Caco-2 (cell line): ENCODE measurements at regions not wholly inside any gene's neighbourhood (a gene's known extent, or its start where the extent isn't known, plus 50 kb on each side); places are given as distances from the start of the nearest gene placed in this dataset.

Experiments used
- BruUV-seq: library from RNA; stranded (reverse); fragments of 400-500 nt; replicated peaks from 2 replicates; lab custom pipeline; 2021; lab: Mats Ljungman, UMichigan
- CTCF ChIA-PET: fragments of 300-600 bp; sonication (Branson Sonifier 250); formaldehyde crosslinking; loops from one replicate; lab custom pipeline; 2022; ENCODE audit warnings: antibody characterized with exemption; lab: Charles Lee
- POLR2A ChIA-PET: fragments of 300-600 bp; sonication (Branson Sonifier 250); formaldehyde crosslinking; loops from one replicate; lab custom pipeline; 2022; ENCODE audit warnings: antibody characterized with exemption; lab: Charles Lee
- DNase-seq, 2 experiments: peaks; one replicate each; pipeline versions ENCODE4 v3.0.0 to v3.0.0-alpha.2; 2020 to 2022
- H3K27me3 ChIP-seq: replicated peaks from 2 replicates; pipeline ENCODE4 v1.6.0; 2011; ENCODE audit warnings: low read length; ENCODE audit not compliant: control insufficient read depth, insufficient read depth
- H3K36me3 ChIP-seq: 2 replicates; pipeline ENCODE4 v1.5.1; 2011; ENCODE audit warnings: low read length; ENCODE audit not compliant: control insufficient read depth, insufficient read depth
- H3K4me1 ChIP-seq: fragments of 250-450 bp; sonication (Bioruptor Pico); 2 replicates; pipeline ENCODE4 v1.5.1; 2020; ENCODE audit warnings: mild to moderate bottlenecking
- H3K4me3 ChIP-seq: 2 replicates; pipeline ENCODE4 v1.5.1; 2011; ENCODE audit warnings: low read depth, mild to moderate bottlenecking, control low read depth, low read length
- H3K9me3 ChIP-seq: fragments of 250-450 bp; sonication (Bioruptor Pico); 2 replicates; pipeline ENCODE4 v1.5.1; 2020; ENCODE audit warnings: mild to moderate bottlenecking, moderate library complexity
- H3K27ac Mint-ChIP-seq: one replicate; pipeline ENCODE4 v1.8.0; 2022; ENCODE audit warnings: mixed read lengths; ENCODE audit not compliant: unreplicated experiment
- H3K27me3 Mint-ChIP-seq: one replicate; pipeline ENCODE4 v1.8.0; 2022; ENCODE audit warnings: mixed read lengths; ENCODE audit not compliant: insufficient read depth, unreplicated experiment
- H3K36me3 Mint-ChIP-seq: one replicate; pipeline ENCODE4 v1.8.0; 2022; ENCODE audit warnings: mild to moderate bottlenecking, mixed read lengths; ENCODE audit not compliant: insufficient read depth, unreplicated experiment
- H3K4me1 Mint-ChIP-seq: one replicate; pipeline ENCODE4 v1.8.0; 2022; ENCODE audit warnings: low read depth, mixed read lengths; ENCODE audit not compliant: unreplicated experiment
- H3K4me3 Mint-ChIP-seq: one replicate; pipeline ENCODE4 v1.8.0; 2022; ENCODE audit warnings: mild to moderate bottlenecking, moderate library complexity, mixed read lengths; ENCODE audit not compliant: unreplicated experiment
- H3K9me3 Mint-ChIP-seq: one replicate; pipeline ENCODE4 v1.8.0; 2022; ENCODE audit warnings: mixed read lengths; ENCODE audit not compliant: unreplicated experiment
- CTCF ChIP-seq, 2 experiments: fragments of 200-600 bp in 1 of 2; IDR thresholded peaks; 1 replicate in 1 of 2; 2 replicates in 1 of 2; pipeline versions ENCODE4 v1.5.1 to v1.8.0; 2011 to 2022; ENCODE audit warnings: antibody characterized with exemption in 1 of 2, control low read depth in 1 of 2, inconsistent platforms in 1 of 2, low read depth in 1 of 2, low read length in 1 of 2, mild to moderate bottlenecking in 1 of 2, moderate library complexity in 1 of 2; ENCODE audit not compliant: insufficient read depth in 1 of 2, severe bottlenecking in 1 of 2, unreplicated experiment in 1 of 2
- intact Hi-C: fragments of 100-400 bp; cut with micrococcal nuclease; formaldehyde crosslinking; loops from one replicate; pipeline ENCODE4 v1.10.0; 2022; ENCODE audit not compliant: unreplicated experiment

DNA sequence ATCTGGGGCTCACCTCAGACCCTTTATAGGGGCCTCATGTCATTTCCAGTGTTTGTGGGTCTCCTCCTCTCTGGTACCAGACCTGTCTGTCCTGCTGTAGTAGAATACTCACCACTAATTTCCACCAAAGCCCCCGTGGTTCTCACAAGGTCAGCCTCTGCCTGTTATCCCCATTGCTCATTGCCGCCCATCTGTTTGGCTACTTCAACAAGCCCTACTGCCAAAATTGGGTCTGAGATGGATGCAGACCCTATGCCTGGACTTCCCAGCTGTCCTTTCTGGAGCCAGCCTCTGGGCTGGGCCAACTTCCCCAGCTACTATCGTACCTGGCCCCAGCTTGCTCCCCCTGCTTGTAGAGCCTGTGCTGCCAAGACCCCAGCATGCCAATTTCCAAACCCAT lies 152.1 kb upstream of the ISX start:
- Mint-ChIP-seq H3K9me3 (no peaks in the 10 kb centered on the region), H3K36me3 (no peaks in the 10 kb centered on the region), H3K27ac (no peak overlapping the region), H3K27me3 (peaks cover 11% of the 10 kb centered on the region), H3K4me3 (no peak overlapping the region), H3K4me1 (no peaks in the 10 kb centered on the region)
- no peaks in the 10 kb centered on the region for H3K27me3 ChIP-seq
- no peak for DNase-seq
- H3K9me3 ChIP-seq, result no peaks in the 10 kb centered on the region
- H3K4me3 ChIP-seq, result no peak overlapping the region
- BruUV-seq, result no TSS peak
- TF ChIP-seq CTCF (IDR thresholded peaks at IDR 0.05; ENCODE audit: insufficient read depth in 1 of 2, low read depth in 1 of 2, low read length in 1 of 2, severe bottlenecking in 1 of 2, unreplicated experiment in 1 of 2), result no peak
- no peaks in the 10 kb centered on the region for H3K36me3 ChIP-seq
- POLR2A ChIA-PET, result no interaction called here
- H3K4me1 ChIP-seq, result no peaks in the 10 kb centered on the region
- CTCF ChIA-PET, result interaction anchor here (1.0 kb wide), 1 partner anchor 237 kb away, joined by 4 read pairs; no protein-coding TSS in a partner anchor
- intact Hi-C loops, result loop anchor here (5.0 kb wide), 1 partner anchor 792 kb away; no protein-coding TSS in a partner anchor

DNA sequence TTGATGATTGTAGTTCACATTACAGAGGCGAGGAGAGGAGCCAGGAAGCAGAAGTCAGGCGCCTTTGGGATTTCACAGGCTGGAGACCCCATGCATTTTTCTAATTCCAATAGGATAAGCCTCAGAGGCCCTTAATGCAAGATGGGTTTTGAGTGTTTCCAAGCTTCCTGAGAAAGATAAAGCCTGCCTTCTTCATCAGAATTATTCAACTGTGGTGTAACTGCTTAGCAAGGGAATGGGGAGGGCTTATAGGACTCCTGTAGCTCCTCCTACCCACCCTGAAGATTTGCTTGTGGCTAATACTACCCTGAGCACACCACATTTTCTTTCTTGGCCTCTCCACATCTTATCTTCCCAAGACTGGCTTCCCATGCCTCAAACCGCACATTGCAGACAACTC lies 151.1 kb upstream of the ISX start:
- H3K9me3 Mint-ChIP-seq, result no peaks in the 10 kb centered on the region
- intact Hi-C loops, result loop anchor here (5.0 kb wide), 1 partner anchor 793 kb away; no protein-coding TSS in a partner anchor
- Histone ChIP-seq H3K4me1 (no peaks in the 10 kb centered on the region), H3K9me3 (no peaks in the 10 kb centered on the region), H3K4me3 (no peak overlapping the region), H3K36me3 (no peaks in the 10 kb centered on the region), H3K27me3 (no peaks in the 10 kb centered on the region)
- POLR2A ChIA-PET, result no interaction called here
- H3K27ac Mint-ChIP-seq, result no peak overlapping the region
- no peaks in the 10 kb centered on the region for H3K4me1 Mint-ChIP-seq
- H3K27me3 Mint-ChIP-seq, result peaks cover 11% of the 10 kb centered on the region
- CTCF ChIA-PET, result no interaction called here
- DNase-seq, result no peak
- no peaks in the 10 kb centered on the region for H3K36me3 Mint-ChIP-seq
- H3K4me3 Mint-ChIP-seq, result no peak overlapping the region
- TF ChIP-seq CTCF (IDR thresholded peaks at IDR 0.05; ENCODE audit: insufficient read depth in 1 of 2, low read depth in 1 of 2, low read length in 1 of 2, severe bottlenecking in 1 of 2, unreplicated experiment in 1 of 2), result no peak
- BruUV-seq, result no TSS peak

- H3K4me1 ChIP-seq, result no peaks in the 10 kb centered on the region
- no peak for DNase-seq
- intact Hi-C loops, result no loop called here
- H3K36me3 Mint-ChIP-seq, result no peaks in the 10 kb centered on the region
- H3K27me3 ChIP-seq, result no peaks in the 10 kb centered on the region
- ChIA-PET POLR2A (no interaction called here), CTCF (no interaction called here)
- no peak overlapping the region for H3K4me3 ChIP-seq
- H3K9me3 Mint-ChIP-seq, result no peaks in the 10 kb centered on the region
- H3K4me1 Mint-ChIP-seq, result no peaks in the 10 kb centered on the region
- H3K4me3 Mint-ChIP-seq, result no peak overlapping the region
- no TSS peak for BruUV-seq
- no peak overlapping the region for H3K27ac Mint-ChIP-seq
- H3K27me3 Mint-ChIP-seq, result peaks cover 13% of the 10 kb centered on the region
- H3K36me3 ChIP-seq, result no peaks in the 10 kb centered on the region
- TF ChIP-seq CTCF (IDR thresholded peaks at IDR 0.05; ENCODE audit: insufficient read depth in 1 of 2, low read depth in 1 of 2, low read length in 1 of 2, severe bottlenecking in 1 of 2, unreplicated experiment in 1 of 2), result no peak
- H3K9me3 ChIP-seq, result no peaks in the 10 kb centered on the region
Observed at GRCh38 chr22:34917239-34917638, 148.7 kb upstream of the ISX start.
